ENCODE measurements at regions not wholly inside any gene's neighbourhood (a gene's known extent, or its start where the extent isn't known, plus 50 kb on each side); places are given as distances from the start of the nearest gene placed in this dataset.

DNA sequence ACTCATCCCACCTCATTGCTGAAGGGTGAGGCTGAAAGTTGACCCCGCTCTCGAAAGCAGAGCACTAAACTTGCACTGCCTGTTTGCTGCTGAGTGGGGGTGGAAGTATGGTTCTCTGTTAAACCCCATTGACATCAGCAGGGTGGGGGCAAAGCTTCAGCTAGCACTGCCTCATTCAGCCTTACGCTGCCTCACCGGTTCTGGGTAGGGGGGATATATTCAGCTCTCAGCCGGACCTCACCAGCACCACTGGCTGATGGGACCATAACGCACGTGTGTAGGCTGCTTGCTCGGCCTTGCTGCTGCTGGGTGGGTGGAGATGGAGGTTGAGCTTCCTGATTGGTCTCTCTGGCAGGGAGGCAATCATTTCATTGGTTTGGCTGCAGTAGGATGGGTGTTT is 265.7 kb upstream of the RTL1 start:
- DNase-seq (ENCODE audit: low read depth in 2 of 3, low spot score in 2 of 3): no peak

DNA sequence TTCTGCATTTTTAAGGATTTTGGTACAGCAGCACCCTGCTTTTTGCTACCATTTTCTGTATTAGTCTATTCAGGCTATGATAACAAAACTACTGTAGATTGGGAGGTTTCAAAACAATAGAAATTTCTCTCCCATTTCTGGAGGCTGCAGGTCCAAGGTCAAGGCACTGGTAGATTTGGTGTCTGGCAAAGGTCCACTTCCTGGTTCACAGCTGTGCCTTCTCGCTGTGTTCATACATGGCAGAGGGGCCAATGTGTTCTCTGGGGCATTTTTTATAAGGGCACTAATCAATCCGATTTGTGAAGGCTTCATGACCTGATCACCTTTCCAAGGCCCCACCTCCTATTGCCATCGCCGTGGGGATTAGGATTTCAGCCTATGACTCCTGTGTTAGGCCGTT is 268.1 kb upstream of the RTL1 start:
- no peak for DNase-seq (ENCODE audit: low read depth in 2 of 3, low spot score in 2 of 3)

DNA sequence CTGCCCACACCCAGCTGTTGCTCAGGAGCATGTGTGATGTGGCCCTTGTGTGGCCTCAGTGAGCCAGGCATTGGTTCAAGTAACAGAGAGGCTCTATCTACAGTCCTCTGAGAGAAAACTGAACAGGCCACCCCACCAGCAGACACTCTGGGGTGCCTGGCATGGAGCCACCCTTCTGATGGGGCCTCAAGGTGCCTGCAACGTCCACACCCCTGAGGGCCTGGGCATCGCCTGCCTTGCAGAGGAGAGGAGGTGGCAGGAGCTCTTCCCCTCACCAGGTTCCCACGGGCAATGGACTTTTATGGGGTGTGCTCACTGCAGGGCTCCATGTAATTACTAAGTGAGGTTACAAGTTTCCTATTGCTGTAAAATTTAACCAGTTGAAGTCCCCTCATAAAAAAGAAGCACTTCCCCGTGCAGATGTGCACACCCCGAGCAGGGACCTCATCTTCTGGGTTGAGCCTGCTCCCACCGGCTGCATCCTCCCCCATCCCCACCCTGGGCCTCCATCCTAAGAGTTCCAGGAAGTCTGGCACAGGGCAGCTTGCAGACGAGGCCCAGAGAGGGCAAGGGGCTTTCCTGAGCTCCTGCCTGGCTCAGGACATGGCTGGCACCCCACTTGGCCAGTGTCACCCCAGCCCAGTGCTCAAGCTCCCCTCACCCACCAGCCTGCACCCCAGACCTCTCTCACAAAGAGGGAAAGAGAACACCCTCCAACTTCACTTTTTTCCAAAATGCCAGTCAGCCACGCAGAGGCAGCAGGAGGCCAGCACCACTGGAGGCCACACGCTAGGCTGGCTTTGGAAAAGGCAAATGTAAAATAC is 270.4 kb upstream of the RTL1 start:
- DNase-seq (ENCODE audit: low read depth in 2 of 3, low spot score in 2 of 3): no peak

DNA sequence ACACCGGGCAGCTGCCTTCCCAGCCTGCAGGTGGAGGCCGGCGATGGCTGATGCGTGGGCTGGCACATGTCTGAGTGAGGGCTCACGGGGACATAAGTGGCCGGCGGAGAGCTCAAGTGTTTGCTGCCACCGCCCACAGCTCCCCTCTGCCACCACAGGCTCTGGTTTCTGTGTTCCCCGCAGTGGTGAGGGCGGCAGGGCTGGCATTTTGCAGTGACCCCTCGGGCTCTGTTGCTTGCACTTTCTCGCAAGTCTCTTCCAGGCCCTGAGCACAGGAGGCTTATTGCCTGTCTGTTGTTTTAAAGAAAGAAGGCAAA is 271.0 kb upstream of the RTL1 start:
- no peak for DNase-seq (ENCODE audit: low read depth in 2 of 3, low spot score in 2 of 3)

DNA sequence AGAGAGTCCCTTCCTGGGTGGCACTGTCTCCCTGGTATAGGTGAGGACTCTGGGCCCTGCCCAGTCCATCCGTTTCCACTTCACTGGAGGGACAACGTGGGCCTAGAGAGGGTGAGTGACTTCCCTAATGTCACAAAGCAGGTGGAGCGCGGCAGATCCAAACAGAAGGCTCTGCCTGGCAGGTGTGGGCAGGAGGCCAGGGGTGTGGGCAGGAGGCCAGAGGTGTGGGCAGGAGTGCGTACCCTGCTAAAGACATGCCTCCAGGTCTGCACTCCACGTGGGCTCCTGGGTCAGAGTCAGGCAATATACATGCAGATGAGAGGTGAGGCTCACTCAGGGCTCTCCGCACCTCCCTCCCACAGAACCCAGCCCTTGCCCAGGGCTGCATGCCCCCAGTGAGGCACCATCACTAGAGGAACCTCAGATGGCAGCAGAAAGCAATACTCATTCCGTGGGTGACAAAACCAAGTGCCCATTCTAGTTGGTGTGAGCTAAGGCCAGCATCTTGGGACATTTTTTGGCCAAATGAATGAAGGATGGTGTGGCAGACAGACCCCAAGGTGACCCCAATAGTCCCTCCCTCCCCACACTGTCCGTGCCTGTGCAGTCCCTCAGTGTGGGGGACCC is 271.6 kb upstream of the RTL1 start:
- no peak for DNase-seq (ENCODE audit: low read depth in 2 of 3, low spot score in 2 of 3)

DNA sequence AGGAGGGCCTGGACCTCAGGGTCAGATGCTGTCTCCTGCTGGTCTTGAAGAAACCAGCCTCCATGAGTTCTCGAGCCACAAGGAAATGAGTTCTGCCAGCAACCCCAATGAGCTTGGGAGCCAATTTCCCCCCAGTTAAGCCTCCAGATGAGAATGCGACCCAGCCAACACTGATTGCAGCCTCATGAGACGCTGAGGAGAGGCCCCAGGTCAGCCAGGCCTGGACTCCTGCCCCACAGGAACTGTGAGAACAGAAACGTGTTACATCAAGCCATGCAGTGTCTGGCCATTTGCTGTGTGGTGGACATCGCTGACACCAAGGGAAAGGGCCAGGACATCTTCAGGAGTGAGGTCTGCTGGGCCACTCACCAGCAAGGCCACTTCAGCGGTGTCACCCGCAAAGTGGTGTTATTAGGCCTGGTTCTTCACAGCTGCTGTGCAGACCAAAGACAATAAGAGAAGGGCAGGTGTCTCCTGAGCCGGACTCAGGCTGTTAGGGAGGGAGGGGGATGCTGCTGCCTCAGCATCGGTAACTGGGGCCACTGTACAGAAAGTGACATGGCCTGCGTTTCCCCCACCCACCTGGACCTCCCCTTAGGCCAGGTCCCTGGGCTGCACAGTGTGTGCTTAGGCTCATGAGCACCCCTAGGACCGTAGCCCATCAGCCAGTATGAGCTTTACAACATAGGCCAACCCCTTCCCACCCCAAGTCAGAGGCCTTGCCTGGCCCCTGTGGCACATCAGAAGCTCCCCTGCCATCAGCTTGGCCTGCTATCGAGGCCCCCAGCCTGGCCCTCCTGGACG is 272.4 kb upstream of the RTL1 start:
- DNase-seq (ENCODE audit: low read depth in 2 of 3, low spot score in 2 of 3): no peak

DNA sequence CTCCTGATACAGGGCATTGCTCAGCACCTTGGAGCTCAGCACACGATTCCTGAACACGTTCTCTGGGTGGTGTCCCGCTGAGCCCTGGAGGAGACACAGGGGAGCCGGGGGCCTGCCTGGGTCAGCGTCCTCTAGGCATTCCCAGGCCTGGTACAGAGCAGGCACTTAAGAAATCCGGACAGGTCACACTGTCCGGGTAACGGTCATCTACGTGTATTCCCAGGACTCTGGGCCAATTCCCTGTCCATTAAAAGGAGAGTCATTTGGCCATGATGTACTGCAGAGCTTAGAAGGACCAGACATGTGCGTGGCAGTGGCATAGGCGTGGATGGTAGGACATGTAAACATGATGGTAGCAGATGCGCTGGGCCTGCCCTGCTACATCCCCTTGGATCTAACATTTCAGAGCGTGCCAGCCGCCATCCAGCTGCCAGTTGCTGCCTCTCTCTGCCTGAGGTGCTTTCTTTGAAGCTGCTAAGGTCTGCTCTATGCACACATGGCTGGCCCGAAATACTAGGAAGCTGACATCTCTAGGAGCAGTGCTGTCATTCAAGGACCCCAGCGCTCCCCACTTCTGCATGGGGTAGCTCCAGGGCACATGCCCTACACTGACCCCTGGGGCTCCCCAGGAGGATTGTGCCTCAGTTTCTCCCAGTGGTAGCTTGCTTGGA is 273.1 kb upstream of the RTL1 start:
- no peak for DNase-seq (ENCODE audit: low read depth in 2 of 3, low spot score in 2 of 3)

DNA sequence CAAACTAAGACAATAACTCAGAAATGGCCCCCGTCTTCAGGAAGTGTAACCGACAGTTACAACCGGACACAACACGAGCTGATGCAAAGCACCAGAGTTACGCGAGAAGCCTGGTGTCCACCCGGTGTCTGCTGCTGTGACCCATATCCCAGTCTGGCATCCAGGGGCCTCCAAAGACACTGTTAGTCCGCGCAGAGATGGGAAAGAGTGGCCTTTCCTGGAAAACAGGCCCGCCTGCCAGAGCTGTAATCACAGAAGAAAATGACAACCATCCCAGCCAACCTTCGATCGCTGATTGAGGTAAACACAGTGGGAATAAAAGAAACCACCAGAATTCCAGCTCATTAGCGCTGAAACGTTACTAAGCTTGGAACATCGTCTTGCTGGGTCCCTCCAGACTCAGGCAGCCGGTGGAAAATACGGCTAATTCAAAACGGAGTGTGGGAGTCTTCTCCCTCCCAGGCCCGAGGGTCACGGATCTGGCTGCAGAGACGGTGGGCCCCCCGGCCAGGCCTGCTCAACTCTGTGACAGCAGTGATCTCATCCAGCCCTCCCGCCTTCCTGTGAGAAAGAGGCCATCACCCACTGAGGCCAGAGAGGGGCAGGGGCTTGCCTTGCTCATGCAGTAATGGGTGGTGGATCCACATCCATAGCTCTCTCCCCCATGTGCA is 273.9 kb upstream of the RTL1 start:
- DNase-seq (ENCODE audit: low read depth in 2 of 3, low spot score in 2 of 3): no peak

DNA sequence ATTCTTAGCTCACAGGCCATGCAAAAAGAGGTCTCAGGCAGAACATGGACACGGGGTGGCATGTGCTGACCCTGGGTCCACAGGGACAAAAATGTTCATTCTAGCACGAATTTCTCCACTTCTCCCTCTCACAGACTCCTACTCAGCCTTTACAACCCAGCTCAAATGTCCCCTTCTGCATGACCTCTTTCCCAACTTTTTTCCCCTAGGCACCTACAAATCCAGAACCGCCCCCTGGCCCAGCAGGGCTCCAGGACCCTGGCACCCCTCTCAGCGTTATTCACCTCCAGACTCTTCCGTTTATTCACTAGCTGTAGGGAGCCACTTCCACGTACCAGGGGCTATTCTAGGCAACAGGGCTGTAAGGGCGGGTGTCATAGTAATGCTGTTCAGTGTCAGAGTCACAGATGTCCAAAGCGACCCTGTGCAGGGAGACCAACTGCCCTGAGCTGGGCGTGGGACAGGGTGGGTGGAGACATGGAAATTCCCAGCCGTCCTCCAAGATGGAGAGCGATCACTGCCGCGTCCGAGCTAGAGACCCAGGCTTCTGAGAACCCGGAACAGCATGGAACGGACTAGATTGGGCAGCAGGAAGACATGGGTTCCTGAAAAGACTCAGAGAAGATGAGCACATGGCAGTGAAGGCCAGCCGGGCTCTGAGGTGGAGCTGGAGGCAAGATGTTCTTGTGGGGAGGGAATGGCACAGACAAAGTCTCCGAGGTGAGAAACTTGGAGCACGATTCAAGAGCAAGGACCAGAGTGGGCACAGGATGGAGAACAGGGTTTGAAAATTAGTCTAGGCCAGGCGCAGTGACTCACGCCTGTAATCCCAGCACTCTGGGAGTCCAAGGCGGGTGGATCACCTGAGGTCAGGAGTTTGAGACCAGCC is 274.9 kb upstream of the RTL1 start:
- DNase-seq (ENCODE audit: low read depth in 2 of 3, low spot score in 2 of 3): no peak

DNA sequence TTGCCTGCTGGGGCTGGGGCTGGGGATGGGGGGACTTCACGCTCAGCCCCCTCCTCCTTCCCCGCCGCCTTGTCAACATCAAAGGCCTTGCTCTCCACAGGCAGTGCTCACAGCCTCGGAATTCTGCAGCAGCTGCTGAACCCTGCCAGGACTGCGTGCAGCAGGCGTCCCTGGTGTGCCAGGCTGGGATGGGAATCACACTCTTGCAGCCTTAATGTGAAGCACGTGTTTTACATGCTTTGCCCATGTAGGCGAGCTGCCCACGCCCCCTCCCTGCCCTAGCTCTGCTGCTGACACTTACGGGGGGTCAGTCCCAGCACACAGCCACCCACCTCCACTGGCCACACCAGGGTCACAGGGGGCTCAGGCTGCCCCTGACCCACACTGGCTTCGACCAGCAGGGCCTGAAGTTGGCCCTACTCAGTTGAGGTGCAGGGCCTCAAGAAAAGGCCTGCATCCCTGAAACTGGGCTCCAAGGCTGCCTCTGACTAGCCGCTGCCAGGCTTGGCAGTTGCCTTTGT is 276.2 kb upstream of the RTL1 start:
- no peak for DNase-seq (ENCODE audit: low read depth in 2 of 3, low spot score in 2 of 3)

DNA sequence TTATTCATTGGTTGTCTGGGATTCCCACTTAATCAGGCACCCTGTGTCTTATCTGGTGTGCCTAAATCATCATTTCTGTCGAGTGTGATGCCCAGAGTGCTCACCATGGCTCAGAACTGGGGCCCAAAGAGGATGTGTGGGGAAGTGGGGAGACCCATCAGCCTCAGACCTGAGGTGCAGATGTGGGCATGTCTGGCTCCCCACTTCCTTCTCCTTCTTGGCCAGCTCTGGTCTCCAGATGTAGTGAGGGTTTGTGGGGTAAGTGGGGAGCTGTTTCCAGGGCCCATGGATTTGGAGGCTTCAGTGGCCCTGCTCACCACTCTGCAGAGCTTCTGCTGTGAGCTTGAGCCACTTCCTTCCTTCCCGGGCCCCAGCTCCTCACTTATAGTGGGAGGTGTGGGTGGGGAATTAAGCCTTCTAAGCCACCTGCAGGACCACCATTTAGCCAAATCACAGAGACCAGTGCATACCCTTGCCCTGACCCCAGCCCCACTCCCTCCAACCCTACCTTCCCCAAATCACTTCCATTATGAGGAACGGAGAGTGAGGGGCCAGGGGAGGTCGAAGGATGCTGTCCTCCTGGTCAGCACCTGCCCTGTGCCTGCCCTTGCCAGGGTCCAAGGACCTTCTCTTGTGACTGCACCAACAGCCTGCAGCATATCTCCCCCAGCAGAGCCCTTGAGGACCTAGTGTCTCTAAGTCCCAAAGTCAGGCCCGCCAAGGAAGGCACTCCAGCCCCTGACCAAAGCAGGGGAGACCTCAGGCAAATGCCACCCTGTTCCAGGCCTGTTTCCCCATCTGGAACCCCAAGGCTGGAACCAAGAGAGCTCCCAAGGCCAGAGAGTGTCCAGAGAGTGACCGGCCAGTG is 278.2 kb upstream of the RTL1 start:
- DNase-seq (ENCODE audit: low read depth in 2 of 3, low spot score in 2 of 3): peak in 2 of 3 donors; percentile 17 to 58

DNA sequence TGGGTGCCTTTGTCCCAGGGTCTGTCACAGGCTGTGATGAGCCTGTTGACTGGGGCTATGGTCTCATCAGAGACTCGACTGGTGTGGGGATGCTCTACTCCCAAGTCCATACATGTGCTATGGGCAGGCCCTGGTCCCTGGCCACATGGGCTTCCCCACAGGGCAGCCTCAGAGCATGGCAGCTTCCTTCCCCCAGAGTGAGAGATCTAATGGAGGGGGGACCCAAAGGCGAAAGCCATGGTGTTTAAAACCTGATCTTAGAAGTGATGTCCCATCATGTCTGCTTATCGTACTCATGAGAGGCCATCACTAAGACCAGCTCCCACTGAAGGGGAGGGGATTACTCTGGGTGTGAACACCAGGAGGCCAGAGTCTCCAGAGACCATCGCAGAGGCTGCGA is 279.0 kb upstream of the RTL1 start:
- no peak for DNase-seq (ENCODE audit: low read depth in 2 of 3, low spot score in 2 of 3)

DNA sequence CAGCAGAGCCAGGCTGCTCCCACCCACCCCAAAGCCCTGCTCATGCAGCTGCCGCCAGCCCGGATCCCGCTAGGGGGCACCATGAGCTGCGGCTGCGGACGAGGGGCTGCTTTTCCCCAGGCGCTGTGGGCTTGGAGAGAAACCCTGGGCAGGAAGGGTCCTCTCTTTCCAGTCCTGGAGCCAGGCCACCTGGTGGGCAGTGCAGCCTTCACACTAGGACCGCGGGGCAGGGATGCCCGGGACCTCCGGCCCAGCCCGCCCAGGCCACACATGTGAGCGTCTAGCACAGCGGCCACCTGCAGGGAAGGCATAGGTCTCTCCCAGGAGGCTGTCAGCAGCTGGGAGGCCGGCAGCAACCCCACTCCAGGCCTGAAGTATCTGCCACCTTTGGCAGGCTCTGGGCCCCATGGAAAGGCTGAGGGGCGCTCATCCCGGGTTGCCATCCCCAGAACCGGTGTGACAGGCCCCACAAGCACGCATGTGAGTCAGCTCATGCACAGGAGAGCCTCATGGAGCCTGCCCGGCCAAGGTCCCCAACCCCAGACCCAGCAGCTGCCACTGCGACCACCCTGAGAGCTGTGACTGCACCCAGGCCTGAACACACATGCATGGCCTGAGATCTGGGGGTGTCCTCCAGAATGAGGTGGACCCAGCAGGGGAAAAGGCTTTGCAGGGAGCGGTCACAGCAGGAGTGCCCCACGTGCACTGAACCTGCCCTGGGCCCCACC is 280.0 kb upstream of the RTL1 start:
- DNase-seq (ENCODE audit: low read depth in 2 of 3, low spot score in 2 of 3): no peak

DNA sequence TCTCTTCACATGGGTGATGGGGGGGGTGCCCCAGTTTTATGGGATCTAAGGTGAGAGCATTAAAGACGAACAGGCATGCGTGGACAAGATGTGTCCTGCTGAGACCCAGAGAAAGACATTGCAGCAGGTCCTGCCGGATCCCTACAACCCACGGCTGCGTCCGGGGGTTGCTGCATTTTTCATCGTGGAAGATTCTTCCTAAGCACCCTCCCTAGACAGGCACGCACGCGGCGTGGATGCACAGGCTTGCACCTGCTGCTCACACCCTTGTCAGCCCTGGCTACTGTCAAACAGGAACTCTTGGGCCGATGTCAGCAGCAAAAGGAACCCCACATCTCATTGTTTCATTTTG is 280.6 kb upstream of the RTL1 start:
- no peak for DNase-seq (ENCODE audit: low read depth in 2 of 3, low spot score in 2 of 3)

DNA sequence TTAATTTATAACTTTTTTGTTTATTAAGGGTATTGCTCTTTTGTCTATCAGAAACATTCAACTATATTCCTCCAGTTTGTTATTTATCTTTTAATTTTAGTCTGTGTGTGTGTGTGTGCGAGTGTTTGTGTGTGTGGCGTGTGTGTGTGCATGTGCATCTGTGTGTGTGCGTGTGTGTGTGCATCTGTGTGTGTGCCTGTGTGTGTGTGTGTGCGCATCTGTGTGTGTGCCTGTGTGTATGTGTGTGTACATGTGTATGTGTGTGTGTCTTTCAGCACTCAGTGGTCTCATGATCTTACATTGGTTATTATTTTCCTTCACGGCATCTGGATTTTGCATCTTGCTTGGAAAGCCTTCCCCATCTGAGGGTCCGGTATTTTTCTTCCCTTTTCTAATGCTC is 281.1 kb upstream of the RTL1 start:
- DNase-seq (ENCODE audit: low read depth in 2 of 3, low spot score in 2 of 3): no peak

DNA sequence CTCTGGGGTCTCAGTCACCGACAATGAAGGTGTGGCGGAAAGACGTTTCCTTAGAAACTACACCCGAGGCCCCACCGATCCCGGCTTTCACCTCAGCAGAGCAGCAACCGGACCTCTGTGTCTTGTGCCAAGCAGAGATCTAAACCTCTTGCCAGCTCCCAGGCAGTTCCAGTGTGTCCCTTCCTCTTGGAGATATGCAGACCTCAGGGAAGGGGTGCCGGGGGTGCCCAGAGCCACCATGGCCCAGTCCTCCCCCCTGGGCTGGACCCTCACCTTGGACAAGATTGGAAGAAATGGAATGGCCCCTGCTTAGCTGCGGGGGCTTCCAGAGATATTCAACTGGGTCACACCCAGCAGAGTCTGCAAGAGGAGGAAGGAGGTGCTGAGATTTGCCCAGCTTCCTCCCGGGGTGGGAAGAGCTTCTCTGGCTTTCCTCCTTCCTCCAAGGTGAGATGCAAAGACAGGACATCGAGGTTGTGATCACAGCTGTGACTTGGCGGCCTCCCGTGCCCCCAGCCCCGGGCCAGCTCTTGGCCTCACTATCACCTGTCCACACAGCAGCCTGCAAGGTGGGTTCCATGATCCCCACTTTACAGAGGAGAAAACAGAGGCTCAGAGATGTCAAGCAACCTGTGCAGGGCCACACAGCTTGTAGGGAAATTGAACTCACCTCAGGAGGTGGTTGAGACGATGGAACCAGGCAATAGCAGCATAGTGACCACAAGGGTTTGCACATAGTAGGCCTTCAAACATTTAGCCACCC is 281.7 kb upstream of the RTL1 start:
- DNase-seq (ENCODE audit: low read depth in 2 of 3, low spot score in 2 of 3): no peak

DNA sequence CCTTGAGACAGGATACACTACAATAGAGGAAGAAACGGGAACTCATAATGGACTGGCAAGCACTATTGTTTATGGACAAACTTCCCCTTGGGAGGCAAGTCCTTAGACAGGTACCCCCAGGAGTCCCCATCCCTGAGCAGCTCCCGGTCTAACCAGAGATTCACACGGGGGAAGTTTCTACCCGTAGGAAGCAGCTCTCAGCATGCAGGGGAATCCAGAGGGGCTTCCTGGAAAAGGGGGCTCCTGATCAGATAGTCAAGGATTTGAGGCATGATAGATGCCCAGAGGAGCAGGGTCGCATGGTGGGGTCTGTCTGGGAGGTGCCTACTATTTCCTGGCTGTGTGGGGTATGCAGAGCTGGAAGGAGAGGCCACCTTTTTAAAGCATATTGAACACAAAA is 282.4 kb upstream of the RTL1 start:
- no peak for DNase-seq (ENCODE audit: low read depth in 2 of 3, low spot score in 2 of 3)
